H1 (cell line): ENCODE measurements at regions not wholly inside any gene's neighbourhood (a gene's known extent, or its start where the extent isn't known, plus 50 kb on each side); places are given as distances from the start of the nearest gene placed in this dataset.

ENCODE experiments used
- CTCF ChIA-PET: fragments of 300-600 bp; sonication (Branson Sonifier 250); formaldehyde crosslinking; loops from one replicate; lab custom pipeline; 2021; ENCODE audit not compliant: partially characterized antibody; lab: Charles Lee
- POLR2A ChIA-PET: fragments of 300-600 bp; sonication (Branson Sonifier 250); formaldehyde crosslinking; loops from one replicate; lab custom pipeline; 2021; ENCODE audit warnings: inconsistent platforms; ENCODE audit not compliant: partially characterized antibody; lab: Charles Lee
- DNase-seq, 2 experiments: peaks; one replicate each; pipeline versions ENCODE4 v3.0.0 to v3.0.0-alpha.2; 2010 to 2022; ENCODE audit warnings: low spot score in 2 of 2, low read depth in 1 of 2, mixed read lengths in 1 of 2
- FAIRE-seq: peaks from 2 replicates; lab custom pipeline; 2011; peaks lifted over from hg19 to GRCh38; lab: Jason Lieb, UNC
- H2AFZ ChIP-seq: 2 replicates; pipeline ENCODE4 v1.8.1; 2012; ENCODE audit warnings: low read length, inconsistent platforms
- H2AK5ac ChIP-seq: 2 replicates; pipeline ENCODE4 v1.6.1; 2013; ENCODE audit warnings: low read depth, low read length
- H2BK120ac ChIP-seq: replicated peaks from 2 replicates; pipeline ENCODE3; 2013; ENCODE audit warnings: low read depth, low read length, inconsistent platforms
- H2BK12ac ChIP-seq: 2 replicates; pipeline ENCODE4 v1.6.1; 2013; ENCODE audit warnings: low read depth, low read length
- H2BK15ac ChIP-seq: 2 replicates; pipeline ENCODE4 v1.6.1; 2013; ENCODE audit warnings: low read length
- H2BK20ac ChIP-seq: 2 replicates; pipeline ENCODE4 v1.6.1; 2013; ENCODE audit warnings: low read length
- H2BK5ac ChIP-seq: 2 replicates; pipeline ENCODE4 v1.6.1; 2013; ENCODE audit warnings: low read depth, low read length
- H3K14ac ChIP-seq: 2 replicates; pipeline ENCODE4 v1.6.1; 2013; ENCODE audit warnings: inconsistent platforms; ENCODE audit not compliant: insufficient read length
- H3K18ac ChIP-seq: 2 replicates; pipeline ENCODE4 v1.6.1; 2013; ENCODE audit warnings: low read length; ENCODE audit errors: extremely low read depth
- H3K23ac ChIP-seq: 2 replicates; pipeline ENCODE4 v1.6.1; 2013; ENCODE audit warnings: inconsistent platforms; ENCODE audit not compliant: insufficient read length
- H3K23me2 ChIP-seq: 2 replicates; pipeline ENCODE4 v1.6.1; 2013; ENCODE audit warnings: low read depth, low read length
- H3K27ac ChIP-seq: 2 replicates; pipeline ENCODE4 v1.6.1; 2011; ENCODE audit warnings: low read depth, low read length, inconsistent platforms
- H3K27me3 ChIP-seq, 4 experiments: replicated peaks in 1 of 4; 1 replicate in 1 of 4; 2 replicates in 3 of 4; pipeline versions ENCODE4 v1.6.1 to v1.8.1; 2011 to 2013; ENCODE audit warnings: low read length in 3 of 4, mild to moderate bottlenecking in 3 of 4, inconsistent platforms in 2 of 4, mixed read lengths in 2 of 4, moderate library complexity in 1 of 4; ENCODE audit not compliant: control insufficient read depth in 3 of 4, insufficient read depth in 3 of 4; ENCODE audit errors: extremely low read depth in 1 of 4
- H3K36me3 ChIP-seq, 4 experiments: 2 replicates each; pipeline versions ENCODE4 v1.6.1 to v1.8.1; 2011 to 2013; ENCODE audit warnings: mild to moderate bottlenecking in 4 of 4, low read length in 3 of 4, moderate library complexity in 2 of 4, control low read depth in 1 of 4, inconsistent platforms in 1 of 4; ENCODE audit not compliant: insufficient read depth in 4 of 4, control insufficient read depth in 2 of 4
- H3K4ac ChIP-seq: replicated peaks from 2 replicates; pipeline ENCODE3; 2013; ENCODE audit warnings: low read length, low read depth, mixed read lengths, inconsistent platforms; ENCODE audit not compliant: insufficient read length
- H3K4me1 ChIP-seq, 4 experiments: replicated peaks in 1 of 4; 1 replicate in 1 of 4; 2 replicates in 3 of 4; pipeline versions ENCODE4 v1.6.1 to v1.8.1; 2011 to 2013; ENCODE audit warnings: low read length in 3 of 4, inconsistent platforms in 2 of 4, mixed read lengths in 1 of 4; ENCODE audit not compliant: insufficient read depth in 4 of 4, control insufficient read depth in 3 of 4
- H3K4me2 ChIP-seq, 2 experiments: 2 replicates each; pipeline versions ENCODE4 v1.6.1 to v1.8.1; 2011 to 2013; ENCODE audit warnings: low read depth in 2 of 2, low read length in 2 of 2, control low read depth in 1 of 2, inconsistent platforms in 1 of 2, mild to moderate bottlenecking in 1 of 2; ENCODE audit not compliant: insufficient read depth in 1 of 2
- H3K4me3 ChIP-seq, 4 experiments: fragments of 200-600, 300-600 bp in 1 of 4; sonication (generic), shearing (Covaris generic), sonication (Bioruptor Twin) in 1 of 4; 2 replicates each; pipeline versions ENCODE4 v1.5.1 to v1.8.1; 2011 to 2016; ENCODE audit warnings: low read length in 4 of 4, low read depth in 3 of 4, control low read depth in 2 of 4, inconsistent platforms in 2 of 4, mild to moderate bottlenecking in 2 of 4, mixed read lengths in 1 of 4, moderate library complexity in 1 of 4; ENCODE audit not compliant: insufficient read depth in 2 of 4; ENCODE audit errors: extremely low read depth in 1 of 4
- H3K56ac ChIP-seq: replicated peaks from 2 replicates; pipeline ENCODE3; 2013; ENCODE audit warnings: low read depth, mild to moderate bottlenecking, mixed read lengths, low read length, inconsistent platforms; ENCODE audit not compliant: insufficient read length
- H3K79me1 ChIP-seq: 2 replicates; pipeline ENCODE4 v1.6.1; 2013; ENCODE audit warnings: low read depth, low read length, control low read depth
- H3K79me2 ChIP-seq, 2 experiments: 2 replicates each; pipeline versions ENCODE4 v1.6.1 to v1.8.1; 2012 to 2013; ENCODE audit warnings: low read length in 2 of 2, mild to moderate bottlenecking in 2 of 2, inconsistent platforms in 1 of 2; ENCODE audit not compliant: insufficient read depth in 2 of 2, control insufficient read depth in 1 of 2
- H3K9ac ChIP-seq, 4 experiments: replicated peaks in 1 of 4; 1 replicate in 1 of 4; 2 replicates in 3 of 4; pipeline versions ENCODE4 v1.6.1 to v1.8.1; 2011 to 2013; ENCODE audit warnings: low read depth in 3 of 4, low read length in 3 of 4, control low read depth in 2 of 4, mild to moderate bottlenecking in 2 of 4, moderate library complexity in 2 of 4, inconsistent platforms in 1 of 4; ENCODE audit errors: extremely low read depth in 1 of 4
- H3K9me3 ChIP-seq, 2 experiments: 2 replicates each; pipeline versions ENCODE4 v1.6.1 to v1.8.1; 2012 to 2013; ENCODE audit warnings: mild to moderate bottlenecking in 2 of 2, moderate library complexity in 2 of 2, control low read depth in 1 of 2, inconsistent platforms in 1 of 2, low read depth in 1 of 2, low read length in 1 of 2, mixed read lengths in 1 of 2; ENCODE audit not compliant: insufficient read depth in 2 of 2
- H4K20me1 ChIP-seq, 2 experiments: replicated peaks in 1 of 2; 2 replicates each; pipeline versions ENCODE3 to v1.8.1; 2011 to 2013; ENCODE audit warnings: inconsistent platforms in 2 of 2, low read length in 2 of 2, mild to moderate bottlenecking in 1 of 2; ENCODE audit not compliant: insufficient read depth in 2 of 2, control insufficient read depth in 1 of 2
- H4K5ac ChIP-seq: 2 replicates; pipeline ENCODE4 v1.6.1; 2013; ENCODE audit warnings: low read length, low read depth, mixed read lengths, inconsistent platforms; ENCODE audit not compliant: insufficient read length
- H4K8ac ChIP-seq: 2 replicates; pipeline ENCODE4 v1.8.0; 2013; ENCODE audit warnings: mild to moderate bottlenecking, moderate library complexity, low read length, inconsistent platforms; ENCODE audit not compliant: insufficient read depth; ENCODE audit errors: extremely low read depth
- H4K91ac ChIP-seq: replicated peaks from 2 replicates; pipeline ENCODE3; 2013; ENCODE audit warnings: low read length, mixed read lengths, inconsistent platforms; ENCODE audit not compliant: insufficient read length
- CHD2 ChIP-seq: IDR thresholded peaks from 2 replicates; pipeline ENCODE4 v1.6.1; 2012; ENCODE audit warnings: low read length, improper control_type of control experiment
- CTBP2 ChIP-seq: IDR thresholded peaks from 2 replicates; pipeline ENCODE4 v1.7.0; 2011; ENCODE audit warnings: borderline replicate concordance, mild to moderate bottlenecking, moderate library complexity, mixed read lengths, low read length; ENCODE audit not compliant: insufficient read depth, insufficient read length
- KDM1A ChIP-seq: fragments of 200-600, 300-600 bp; sonication (generic); IDR thresholded peaks from 2 replicates; pipeline ENCODE4 v1.7.1; 2016; ENCODE audit warnings: mild to moderate bottlenecking, low read length, borderline replicate concordance
- RFX5 ChIP-seq: IDR thresholded peaks from 2 replicates; pipeline ENCODE4 v1.6.1; 2011; ENCODE audit warnings: low read depth, low read length, improper control_type of control experiment, borderline replicate concordance
- RXRA ChIP-seq: IDR thresholded peaks from 2 replicates; pipeline ENCODE4 v1.6.1; 2011; ENCODE audit warnings: low read depth, mild to moderate bottlenecking, low read length, moderate library complexity; ENCODE audit not compliant: insufficient read depth
- SIX5 ChIP-seq: IDR thresholded peaks from 2 replicates; pipeline ENCODE4 v1.6.1; 2011; ENCODE audit warnings: mild to moderate bottlenecking, low read depth, low read length
- TAF1 ChIP-seq: IDR thresholded peaks from 2 replicates; pipeline ENCODE4 v1.6.1; 2011; ENCODE audit warnings: mild to moderate bottlenecking, low read depth, low read length
- ZNF274 ChIP-seq: IDR thresholded peaks from 2 replicates; pipeline ENCODE4 v1.7.0; 2012; ENCODE audit warnings: low read length, borderline replicate concordance; ENCODE audit errors: extremely low read depth
- WGBS, 2 experiments: shearing (Covaris generic) in 1 of 2; methylation state at CpG; one replicate each; pipeline versions ENCODE4 v1.1.6 to v1.1.7; 2013 to 2015; ENCODE audit warnings: low lambda C conversion rate in 2 of 2, mixed read lengths in 2 of 2, inconsistent platforms in 1 of 2, low coverage in 1 of 2, missing lambda C conversion rate in 1 of 2; ENCODE audit not compliant: insufficient replicate concordance in 2 of 2, insufficient coverage in 1 of 2, insufficient read length in 1 of 2; ENCODE audit errors: extremely low coverage in 1 of 2, missing lambda C conversion rate in 1 of 2; 5-methylcytosine and 5-hydroxymethylcytosine counted together

DNA sequence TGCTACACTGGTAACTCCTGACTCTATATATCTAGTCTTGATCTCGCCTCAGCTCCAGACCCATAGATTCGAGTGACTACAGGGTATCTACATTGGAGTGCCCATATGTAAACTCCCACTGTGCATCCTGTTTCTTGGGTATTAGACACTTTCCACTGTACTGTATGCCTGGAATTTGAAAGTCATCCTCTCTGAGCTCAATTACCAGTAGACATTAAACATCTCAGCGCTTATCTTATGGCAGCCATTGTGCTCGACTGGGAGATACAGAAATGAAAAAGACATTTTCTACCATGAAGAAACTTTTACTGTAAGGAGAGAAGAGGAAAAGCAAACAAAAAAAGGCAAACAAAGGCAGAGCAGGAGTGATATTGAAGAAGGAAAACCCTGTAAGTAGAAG lies 151.9 kb upstream of the JADE1 start:
- Histone ChIP-seq H2BK12ac (no peak overlapping the region), H4K20me1 (no peaks in the 10 kb centered on the region), H4K5ac (no peak overlapping the region), H3K27me3 (no peaks in the 10 kb centered on the region), H2BK15ac (no peak overlapping the region), H3K36me3 (peaks cover 0 to 3% (median 0%) of the 10 kb centered on the region in 4 experiments; a peak in 2 of 8 replicates), H2AK5ac (no peak overlapping the region), H3K4me3 (no peak overlapping the region), H2AFZ (no peak overlapping the region), H3K4me1 (peaks cover 0 to 4% (median under 1%) of the 10 kb centered on the region in 4 experiments; a peak in 2 of 7 replicates), H3K27ac (no peak overlapping the region), H3K79me1 (no peaks in the 10 kb centered on the region), H2BK120ac (no peak overlapping the region), H4K91ac (no peak overlapping the region), H3K4me2 (no peak overlapping the region)
- FAIRE-seq = no peak
- POLR2A ChIA-PET = interaction anchor here (1.4 kb wide), 1 partner anchor 11 kb away, joined by 3 read pairs; no protein-coding TSS in a partner anchor
- CTCF ChIA-PET = interaction anchor here (1.0 kb wide), 1 partner anchor 8 kb away, joined by 3 read pairs; no protein-coding TSS in a partner anchor
- 95% methylated on average over 4 of the region's 4 CpGs; no CpG with 5 or more reads in 1 of the 2 experiments for WGBS, 2 experiments
- TF ChIP-seq TAF1 (no peak), RXRA (no peak), ZNF274 (no peak), KDM1A (no peak), CTBP2 (no peak), RFX5 (no peak), SIX5 (no peak), CHD2 (no peak)
- TF ChIP-seq, all 59 proteins: peak for 0
- no peak overlapping the region; the same call in 1 of the 2 replicates for H2BK5ac ChIP-seq
- no peak overlapping the region for H4K8ac ChIP-seq
- H3K23ac ChIP-seq = no peak overlapping the region
- no peak overlapping the region for H3K14ac ChIP-seq
- no peaks in the 10 kb centered on the region for H3K79me2 ChIP-seq
- no peak overlapping the region for H3K56ac ChIP-seq
- no peak overlapping the region for H3K18ac ChIP-seq
- no peak overlapping the region for H2BK20ac ChIP-seq
- H3K23me2 ChIP-seq = no peaks in the 10 kb centered on the region
- DNase-seq = no peak
- no peak overlapping the region for H3K9ac ChIP-seq
- H3K9me3 ChIP-seq = peaks cover 8 to 13% of the 10 kb centered on the region in 2 experiments; a peak in 2 of 4 replicates
- H3K4ac ChIP-seq = no peak overlapping the region
